ENCODE measurements at regions not wholly inside any gene's neighbourhood (a gene's known extent, or its start where the extent isn't known, plus 50 kb on each side); places are given as distances from the start of the nearest gene placed in this dataset.

GRCh38 chr6:84953111-84953755 is 188.8 kb upstream of the TBX18 start:
- Histone ChIP-seq H3K79me1 (ENCODE audit: low read depth in 1 of 2, low read length in 2 of 2) (no peaks in the 10 kb centered on the region), H3K36me3 (ENCODE audit: control insufficient read depth, insufficient read depth, low read length) (no peaks in the 10 kb centered on the region), H2BK120ac (ENCODE audit: low read depth, low read length) (no peak overlapping the region), H2BK5ac (ENCODE audit: low read depth, low read length, poor library complexity, severe bottlenecking) (no peak overlapping the region), H2BK20ac (ENCODE audit: low read depth, low read length) (no peak overlapping the region), H3K9me3 (ENCODE audit: control insufficient read depth, insufficient read depth, low read length) (no peaks in the 10 kb centered on the region), H2AFZ (replicated peaks; ENCODE audit: low read length, poor library complexity) (no peak overlapping the region), H4K5ac (ENCODE audit: low read depth, low read length) (no peak overlapping the region), H3K23ac (ENCODE audit: low read depth, low read length) (no peak overlapping the region), H3K18ac (ENCODE audit: low read depth, low read length) (no peak overlapping the region), H3K27ac (ENCODE audit: insufficient read depth, low read length) (no peak overlapping the region), H2AK5ac (ENCODE audit: low read depth, low read length) (no peak overlapping the region), H3K9ac (ENCODE audit: low read depth, low read length) (no peak overlapping the region), H3K4me1 (ENCODE audit: control insufficient read depth, insufficient read depth, low read length) (no peaks in the 10 kb centered on the region), H3K14ac (replicated peaks; ENCODE audit: low read depth, low read length) (no peak overlapping the region), H3K56ac (ENCODE audit: extremely low read depth, insufficient read depth, low read length) (no peak overlapping the region), H3K27me3 (ENCODE audit: control insufficient read depth, insufficient read depth, low read length) (no peaks in the 10 kb centered on the region), H2BK15ac (ENCODE audit: low read depth, low read length) (no peak overlapping the region), H3K4me2 (ENCODE audit: low read depth, low read length) (no peak overlapping the region), H3K9me1 (ENCODE audit: insufficient read depth, low read length) (no peaks in the 10 kb centered on the region), H4K8ac (ENCODE audit: low read depth in 2 of 2, low read length in 2 of 2) (no peak overlapping the region), H4K91ac (ENCODE audit: insufficient read depth, low read depth, low read length) (no peak overlapping the region), H4K20me1 (ENCODE audit: insufficient read depth, low read length) (no peaks in the 10 kb centered on the region), H3K4ac (ENCODE audit: low read depth, low read length) (no peak overlapping the region), H2AK9ac (replicated peaks; ENCODE audit: low read depth, low read length, poor library complexity) (no peak overlapping the region), H3K4me3 (ENCODE audit: insufficient read depth, low read depth, low read length) (no peak overlapping the region)
- DNase-seq (no peak), ATAC-seq (ENCODE audit: low read depth) (no peak)
- dilution Hi-C loops (cut with HindIII; ENCODE audit: low sequenced_read_pairs, unreplicated experiment) (no loop called here), in situ Hi-C loops (cut with MboI; ENCODE audit: low sequenced_read_pairs) (no loop called here), intact Hi-C loops (cut with micrococcal nuclease) (no loop called here)
- ChIA-PET CTCF (no interaction called here), POLR2A (ENCODE audit: unreplicated experiment) (no interaction called here)
- no TSS peak for BruUV-seq (replicated peaks)
- no CpG with 5 or more reads among the region's 2 CpGs for WGBS, 2 experiments (ENCODE audit: extremely low coverage in 2 of 2, insufficient read length in 1 of 2)
- TF ChIP-seq POLR2A (IDR thresholded peaks at IDR 0.05; ENCODE audit: low read depth, low read length): no peak
- TF ChIP-seq, protein P1, sequence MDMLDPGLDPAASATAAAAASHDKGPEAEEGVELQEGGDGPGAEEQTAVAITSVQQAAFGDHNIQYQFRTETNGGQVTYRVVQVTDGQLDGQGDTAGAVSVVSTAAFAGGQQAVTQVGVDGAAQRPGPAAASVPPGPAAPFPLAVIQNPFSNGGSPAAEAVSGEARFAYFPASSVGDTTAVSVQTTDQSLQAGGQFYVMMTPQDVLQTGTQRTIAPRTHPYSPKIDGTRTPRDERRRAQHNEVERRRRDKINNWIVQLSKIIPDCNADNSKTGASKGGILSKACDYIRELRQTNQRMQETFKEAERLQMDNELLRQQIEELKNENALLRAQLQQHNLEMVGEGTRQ (IDR thresholded peaks at IDR 0.05; ENCODE audit: low read depth, low read length): no peak
- TF ChIP-seq FOS (IDR thresholded peaks at IDR 0.05; ENCODE audit: low read depth, low read length): no peak
- no peak for TF ChIP-seq MAFK (IDR thresholded peaks at IDR 0.05; ENCODE audit: low read depth, low read length)
- no peak for TF ChIP-seq RAD21 (IDR thresholded peaks at IDR 0.05; ENCODE audit: low read length)
- TF ChIP-seq CHD1 (IDR thresholded peaks at IDR 0.05; ENCODE audit: low read depth, low read length): no peak
- no peak for TF ChIP-seq RCOR1 (IDR thresholded peaks at IDR 0.05; ENCODE audit: insufficient replicate concordance, low read length)
- TF ChIP-seq MAZ (IDR thresholded peaks at IDR 0.05; ENCODE audit: borderline replicate concordance, low read depth, low read length): no peak
- TF ChIP-seq BHLHE40 (IDR thresholded peaks at IDR 0.05; ENCODE audit: low read depth, low read length): no peak
- TF ChIP-seq CEBPB (IDR thresholded peaks at IDR 0.05; ENCODE audit: low read depth, low read length): no peak
- no peak for TF ChIP-seq RFX5 (IDR thresholded peaks at IDR 0.05; ENCODE audit: low read depth, low read length)
- no peak for TF ChIP-seq MXI1 (IDR thresholded peaks at IDR 0.05; ENCODE audit: borderline replicate concordance, low read depth, low read length)

Data from IMR-90 (cell line).